Lung microvascular endothelial cell (primary cell): ENCODE measurements at regions not wholly inside any gene's neighbourhood (a gene's known extent, or its start where the extent isn't known, plus 50 kb on each side); places are given as distances from the start of the nearest gene placed in this dataset.
"Not testable (repeated sequence)": the region's sequence is repeated elsewhere in the genome, so short reads cannot be mapped to it uniquely, and the experiment has no call there.

Source experiments
- DNase-seq, 2 donors: peaks; one replicate each; pipeline versions ENCODE4 v3.0.0 to v3.0.0-alpha.2; 2010; ENCODE audit warnings: low read depth in 2 of 2

GRCh38 chr2:209277444-209277843, 146.4 kb upstream of the MAP2 start:
- no peak for DNase-seq

GRCh38 chr2:209298601-209299000, 125.2 kb upstream of the MAP2 start:
- no peak for DNase-seq

- DNase-seq: not testable (repeated sequence)
Observed at GRCh38 chr2:209299478-209299877, 124.4 kb upstream of the MAP2 start.

- not testable (repeated sequence) for DNase-seq
Observed at GRCh38 chr2:209300766-209301165, 123.1 kb upstream of the MAP2 start.

- DNase-seq: no peak
Observed at GRCh38 chr2:209305026-209305425, 118.8 kb upstream of the MAP2 start.

- no peak for DNase-seq
Observed at GRCh38 chr2:209305746-209306196, 118.1 kb upstream of the MAP2 start.

- no peak for DNase-seq
Observed at GRCh38 chr2:209307161-209308001, 116.5 kb upstream of the MAP2 start.

GRCh38 chr2:209308415-209308814, 115.4 kb upstream of the MAP2 start:
- DNase-seq: no peak

- no peak for DNase-seq
Observed at GRCh38 chr2:209311948-209312347, 111.9 kb upstream of the MAP2 start.

GRCh38 chr2:209312450-209312849, 111.4 kb upstream of the MAP2 start:
- DNase-seq: not testable (repeated sequence)

GRCh38 chr2:209314653-209315052, 109.2 kb upstream of the MAP2 start:
- DNase-seq: peak in 1 of 2 donors; percentile 5

- DNase-seq: no peak
Observed at GRCh38 chr2:209316141-209316540, 107.7 kb upstream of the MAP2 start.

GRCh38 chr2:209321076-209321475, 102.8 kb upstream of the MAP2 start:
- DNase-seq: no peak

GRCh38 chr2:209321581-209321980, 102.3 kb upstream of the MAP2 start:
- DNase-seq: no peak

- DNase-seq: no peak
Observed at GRCh38 chr2:209322041-209322440, 101.8 kb upstream of the MAP2 start.

- no peak for DNase-seq
Observed at GRCh38 chr2:209322905-209323512, 100.8 kb upstream of the MAP2 start.

GRCh38 chr2:209323738-209324137, 100.1 kb upstream of the MAP2 start:
- no peak for DNase-seq

GRCh38 chr2:209324281-209324680, 99.6 kb upstream of the MAP2 start:
- no peak for DNase-seq

- DNase-seq: peak; percentile 48 to 60
Observed at GRCh38 chr2:209331291-209331844, 92.5 kb upstream of the MAP2 start.

GRCh38 chr2:209334188-209335017, 89.4 kb upstream of the MAP2 start:
- DNase-seq: peak; percentile 51 to 77

GRCh38 chr2:209340522-209340921, 83.3 kb upstream of the MAP2 start:
- no peak for DNase-seq

GRCh38 chr2:209344349-209344748, 79.5 kb upstream of the MAP2 start:
- DNase-seq: no peak
